HCT116 (cell line): ENCODE measurements at regions not wholly inside any gene's neighbourhood (a gene's known extent, or its start where the extent isn't known, plus 50 kb on each side); places are given as distances from the start of the nearest gene placed in this dataset.

Experiments
- ATAC-seq: fragments of 200-7000 bp; cut with Tn5 transposase; 2 replicates; pipeline ENCODE4 v1.9.1; 2020; ENCODE audit warnings: mild to moderate bottlenecking, moderate library complexity
- BruUV-seq: library from RNA; stranded (reverse); fragments of 400-500 nt; replicated peaks from 2 replicates; lab custom pipeline; 2021; lab: Mats Ljungman, UMichigan
- CTCF ChIA-PET: fragments of 300-600 bp; sonication (Branson Sonifier 250); formaldehyde crosslinking; loops from one replicate; lab custom pipeline; 2021; ENCODE audit warnings: antibody characterized with exemption; lab: Charles Lee
- POLR2A ChIA-PET: fragments of 300-600, 350-600 bp; sonication (Branson Sonifier 250); formaldehyde crosslinking; loops from one replicate; lab custom pipeline; 2021; ENCODE audit warnings: antibody characterized with exemption; lab: Charles Lee
- RAD21 ChIA-PET, 2 experiments: fragments of 300-600 bp; sonication (Branson Sonifier 250); formaldehyde crosslinking; loops; one replicate each; lab custom pipeline; 2023; ENCODE audit warnings: low total read pairs in 2 of 2; ENCODE audit not compliant: uncharacterized antibody in 2 of 2, unreplicated experiment in 2 of 2, low non-redundant PET in 1 of 2; lab: Charles Lee
- DNase-seq: peaks from one replicate; pipeline ENCODE4 v3.0.0-alpha.2; 2010; ENCODE audit warnings: low read depth, low spot score
- H2AFZ ChIP-seq: fragments of 200-600 bp; shearing (Covaris generic), sonication (generic); 2 replicates; pipeline ENCODE4 v1.6.1; 2017; ENCODE audit warnings: low read depth, mixed run types, mixed read lengths, antibody characterized with exemption, low read length; ENCODE audit not compliant: poor library complexity, severe bottlenecking
- H3K27ac ChIP-seq: 2 replicates; pipeline ENCODE4 v1.5.1; 2012; ENCODE audit warnings: low read depth, low read length
- H3K27me3 ChIP-seq: fragments of 200-600 bp; sonication (generic); 2 replicates; pipeline ENCODE4 v1.6.1; 2016; ENCODE audit warnings: mixed run types, low read length, mixed read lengths; ENCODE audit not compliant: insufficient read depth
- H3K36me3 ChIP-seq, 2 experiments: fragments of 200-500 bp in 1 of 2; fragments of 200-600 bp in 1 of 2; sonication (Bioruptor generic) in 1 of 2; sonication (generic) in 1 of 2; 2 replicates each; pipeline versions ENCODE4 v1.5.1 to v1.6.1; 2014 to 2016; ENCODE audit warnings: low read length in 2 of 2, inconsistent platforms in 1 of 2, mixed read lengths in 1 of 2, mixed run types in 1 of 2; ENCODE audit not compliant: insufficient read depth in 2 of 2, control insufficient read depth in 1 of 2
- H3K4me1 ChIP-seq, 2 experiments: fragments of 200-600 bp in 1 of 2; sonication (generic) in 1 of 2; 2 replicates each; pipeline versions ENCODE4 v1.5.1 to v1.6.1; 2012 to 2017; ENCODE audit warnings: low read length in 2 of 2, inconsistent platforms in 1 of 2, mild to moderate bottlenecking in 1 of 2, mixed read lengths in 1 of 2, mixed run types in 1 of 2, moderate library complexity in 1 of 2; ENCODE audit not compliant: insufficient read depth in 2 of 2, control insufficient read depth in 1 of 2
- H3K4me2 ChIP-seq: fragments of 200-600 bp; sonication (generic); 2 replicates; pipeline ENCODE4 v1.6.1; 2017; ENCODE audit warnings: mixed run types, low read length, mixed read lengths
- H3K4me3 ChIP-seq, 2 experiments: fragments of 200-600 bp in 1 of 2; sonication (generic) in 1 of 2; replicated peaks in 1 of 2; 2 replicates each; pipeline ENCODE4 v1.5.1; 2011 to 2016; ENCODE audit warnings: low read length in 2 of 2, control low read depth in 1 of 2, low read depth in 1 of 2, mild to moderate bottlenecking in 1 of 2, mixed read lengths in 1 of 2, mixed run types in 1 of 2
- H3K79me2 ChIP-seq: fragments of 200-600 bp; sonication (generic); 2 replicates; pipeline ENCODE4 v1.6.1; 2017; ENCODE audit warnings: mild to moderate bottlenecking, mixed run types, low read length, moderate library complexity, mixed read lengths; ENCODE audit not compliant: insufficient read depth
- H3K9ac ChIP-seq: fragments of 200-600 bp; sonication (generic); 2 replicates; pipeline ENCODE4 v1.6.1; 2016; ENCODE audit warnings: low read length, mixed read lengths
- H3K9me2 ChIP-seq: fragments of 200-600 bp; sonication (generic), shearing (Covaris generic); 2 replicates; pipeline ENCODE4 v1.6.1; 2017; ENCODE audit warnings: mixed run types, mild to moderate bottlenecking, moderate library complexity; ENCODE audit not compliant: insufficient read depth
- H3K9me3 ChIP-seq, 2 experiments: fragments of 200-500 bp in 1 of 2; fragments of 200-600 bp in 1 of 2; sonication (Bioruptor generic) in 1 of 2; sonication (generic) in 1 of 2; 2 replicates each; pipeline ENCODE4 v1.6.1; 2014 to 2017; ENCODE audit warnings: low read length in 2 of 2, mixed read lengths in 2 of 2, inconsistent platforms in 1 of 2, low read depth in 1 of 2, mild to moderate bottlenecking in 1 of 2, mixed run types in 1 of 2, moderate library complexity in 1 of 2; ENCODE audit not compliant: control insufficient read depth in 1 of 2, insufficient read depth in 1 of 2
- H4K20me1 ChIP-seq: fragments of 200-600 bp; sonication (generic), shearing (Covaris generic); 2 replicates; pipeline ENCODE4 v1.6.1; 2017; ENCODE audit warnings: mixed run types, mild to moderate bottlenecking, moderate library complexity; ENCODE audit not compliant: insufficient read depth
- ATF3 ChIP-seq: IDR thresholded peaks from 2 replicates; pipeline ENCODE4 v1.6.1; 2012
- CBX3 ChIP-seq: IDR thresholded peaks from 2 replicates; pipeline ENCODE4 v1.6.1; 2012; ENCODE audit warnings: low read depth
- CTCF ChIP-seq, 3 experiments: fragments of 200-600 bp in 1 of 3; sonication (generic) in 1 of 3; IDR thresholded peaks in 2 of 3; conservative IDR thresholded peaks in 1 of 3; 2 replicates each; pipeline ENCODE4 v1.5.1; 2012 to 2017; ENCODE audit warnings: low read depth in 2 of 3, low read length in 2 of 3, antibody characterized with exemption in 1 of 3, borderline replicate concordance in 1 of 3, control low read depth in 1 of 3, mild to moderate bottlenecking in 1 of 3, mixed read lengths in 1 of 3, mixed run types in 1 of 3, moderate library complexity in 1 of 3; ENCODE audit not compliant: insufficient read depth in 1 of 3
- EGR1 ChIP-seq: IDR thresholded peaks from 2 replicates; pipeline ENCODE4 v1.6.1; 2012; ENCODE audit warnings: low read depth
- ELF1 ChIP-seq: IDR thresholded peaks from 2 replicates; pipeline ENCODE4 v1.6.1; 2012; ENCODE audit warnings: low read depth, borderline replicate concordance
- EZH2 ChIP-seq: fragments of 200-600 bp; sonication (generic); IDR thresholded peaks from 2 replicates; pipeline ENCODE4 v1.6.1; 2017; ENCODE audit warnings: antibody characterized with exemption, mixed run types
- EZH2phosphoT487 ChIP-seq: fragments of 200-600 bp; IDR thresholded peaks from 2 replicates; pipeline ENCODE4 v1.6.1; 2018; ENCODE audit warnings: antibody characterized with exemption, borderline replicate concordance
- JUND ChIP-seq: IDR thresholded peaks from 2 replicates; pipeline ENCODE4 v1.6.1; 2012
- MAX ChIP-seq: IDR thresholded peaks from 2 replicates; pipeline ENCODE4 v1.6.1; 2012
- POLR2A ChIP-seq: IDR thresholded peaks from 2 replicates; pipeline ENCODE4 v1.7.0; 2011; ENCODE audit warnings: borderline replicate concordance; ENCODE audit not compliant: insufficient read depth, insufficient read length; ENCODE audit errors: extremely low read depth
- POLR2AphosphoS5 ChIP-seq: IDR thresholded peaks from 2 replicates; pipeline ENCODE4 v1.6.1; 2011; ENCODE audit warnings: mild to moderate bottlenecking, low read depth, low read length, moderate library complexity
- SP1 ChIP-seq: IDR thresholded peaks from 2 replicates; pipeline ENCODE4 v1.6.1; 2012; ENCODE audit warnings: low read depth
- SRF ChIP-seq: IDR thresholded peaks from 2 replicates; pipeline ENCODE4 v1.6.1; 2012; ENCODE audit warnings: low read depth
- ZBTB33 ChIP-seq: IDR thresholded peaks from 2 replicates; pipeline ENCODE4 v1.6.1; 2011; ENCODE audit warnings: mild to moderate bottlenecking, low read length, moderate library complexity; ENCODE audit not compliant: insufficient replicate concordance; ENCODE audit errors: extremely low read depth
- ZFX ChIP-seq: fragments of 450-650 bp; IDR thresholded peaks from 2 replicates; pipeline ENCODE4 v1.6.1; 2017
- ZNF274 ChIP-seq: fragments of 200-500 bp; sonication (Bioruptor generic); IDR thresholded peaks from 2 replicates; pipeline ENCODE4 v1.6.1; 2014; ENCODE audit warnings: mild to moderate bottlenecking, low read depth, low read length, inconsistent platforms
- intact Hi-C: fragments of 100-400 bp; cut with micrococcal nuclease; formaldehyde crosslinking; loops from 2 replicates; pipeline ENCODE4 v1.10.0; 2022

DNA sequence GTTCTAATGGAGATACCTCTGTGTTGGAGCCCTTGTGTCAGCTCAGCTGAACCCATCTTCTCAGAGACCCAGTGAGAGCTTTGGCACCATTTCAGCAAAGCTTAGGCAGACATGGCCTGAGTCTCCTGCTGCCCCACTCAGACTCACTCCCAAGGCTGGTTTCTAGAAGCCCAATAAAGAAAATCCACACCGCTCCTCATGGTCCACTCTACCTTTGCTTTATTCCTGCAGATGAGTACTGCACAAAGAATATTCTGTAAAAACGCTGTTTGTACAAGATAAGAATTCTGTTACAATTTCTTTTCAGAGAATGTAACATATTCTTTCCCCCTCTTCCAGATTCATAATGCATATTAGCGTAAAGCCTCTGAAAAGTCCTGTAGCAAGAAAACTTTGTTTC is 129.3 kb downstream of the C5orf15 start:
- H4K20me1 ChIP-seq, result no peaks in the 10 kb centered on the region
- intact Hi-C loops, result no loop called here
- H3K9me2 ChIP-seq, result no peaks in the 10 kb centered on the region
- H3K36me3 ChIP-seq, result no peaks in the 10 kb centered on the region
- POLR2A ChIA-PET, result no interaction called here
- no peak for DNase-seq
- no peak overlapping the region for H3K4me2 ChIP-seq
- H3K27ac ChIP-seq, result no peak overlapping the region
- H3K4me1 ChIP-seq, result no peaks in the 10 kb centered on the region
- no TSS peak for BruUV-seq
- ATAC-seq, result no peak
- H2AFZ ChIP-seq, result no peak overlapping the region
- H3K79me2 ChIP-seq, result no peaks in the 10 kb centered on the region
- peaks cover 64% of the 10 kb centered on the region for H3K27me3 ChIP-seq
- TF ChIP-seq ATF3 (no peak), ZFX (no peak), JUND (no peak), SP1 (no peak), EZH2phosphoT487 (no peak), ZBTB33 (no peak), CBX3 (no peak), ELF1 (no peak), MAX (no peak), POLR2A (no peak), ZNF274 (no peak), POLR2AphosphoS5 (no peak), SRF (no peak), EGR1 (no peak), CTCF (IDR thresholded peaks at IDR 0.05 in 2 of 3, conservative IDR thresholded peaks at IDR 0.05 in 1 of 3; ENCODE audit: borderline replicate concordance in 1 of 3, insufficient read depth in 1 of 3, low read depth in 2 of 3, low read length in 2 of 3) (no peak), EZH2 (no peak)
- H3K9ac ChIP-seq, result no peak overlapping the region
- H3K9me3 ChIP-seq, result no peaks in the 10 kb centered on the region
- no peak overlapping the region for H3K4me3 ChIP-seq
- RAD21 ChIA-PET, result no interaction called here
- CTCF ChIA-PET, result no interaction called here
